ENCODE measurements at regions not wholly inside any gene's neighbourhood (a gene's known extent, or its start where the extent isn't known, plus 50 kb on each side); places are given as distances from the start of the nearest gene placed in this dataset.

DNA sequence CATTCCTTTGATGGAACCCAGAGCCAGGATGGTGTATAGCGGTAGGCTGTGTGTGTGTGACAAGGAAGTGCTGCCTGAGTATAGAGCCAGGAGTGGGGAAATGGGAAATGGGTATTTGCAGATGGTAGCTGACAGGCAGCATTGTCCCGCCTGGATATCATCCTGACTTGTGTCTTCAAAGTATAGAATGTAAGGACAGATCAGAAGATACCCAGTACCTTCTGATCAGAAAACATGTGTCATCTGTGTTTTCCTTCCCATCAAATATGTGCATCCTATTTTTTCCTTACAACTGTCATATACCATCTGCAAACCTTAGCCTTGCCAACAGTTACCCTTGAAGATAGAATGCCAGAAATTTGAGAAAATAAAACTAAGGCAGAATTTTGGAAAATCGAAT, 146.2 kb upstream of the CBLB start:
- TF ChIP-seq, protein P1, sequence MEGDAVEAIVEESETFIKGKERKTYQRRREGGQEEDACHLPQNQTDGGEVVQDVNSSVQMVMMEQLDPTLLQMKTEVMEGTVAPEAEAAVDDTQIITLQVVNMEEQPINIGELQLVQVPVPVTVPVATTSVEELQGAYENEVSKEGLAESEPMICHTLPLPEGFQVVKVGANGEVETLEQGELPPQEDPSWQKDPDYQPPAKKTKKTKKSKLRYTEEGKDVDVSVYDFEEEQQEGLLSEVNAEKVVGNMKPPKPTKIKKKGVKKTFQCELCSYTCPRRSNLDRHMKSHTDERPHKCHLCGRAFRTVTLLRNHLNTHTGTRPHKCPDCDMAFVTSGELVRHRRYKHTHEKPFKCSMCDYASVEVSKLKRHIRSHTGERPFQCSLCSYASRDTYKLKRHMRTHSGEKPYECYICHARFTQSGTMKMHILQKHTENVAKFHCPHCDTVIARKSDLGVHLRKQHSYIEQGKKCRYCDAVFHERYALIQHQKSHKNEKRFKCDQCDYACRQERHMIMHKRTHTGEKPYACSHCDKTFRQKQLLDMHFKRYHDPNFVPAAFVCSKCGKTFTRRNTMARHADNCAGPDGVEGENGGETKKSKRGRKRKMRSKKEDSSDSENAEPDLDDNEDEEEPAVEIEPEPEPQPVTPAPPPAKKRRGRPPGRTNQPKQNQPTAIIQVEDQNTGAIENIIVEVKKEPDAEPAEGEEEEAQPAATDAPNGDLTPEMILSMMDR (IDR thresholded peaks at IDR 0.05) = no peak

DNA sequence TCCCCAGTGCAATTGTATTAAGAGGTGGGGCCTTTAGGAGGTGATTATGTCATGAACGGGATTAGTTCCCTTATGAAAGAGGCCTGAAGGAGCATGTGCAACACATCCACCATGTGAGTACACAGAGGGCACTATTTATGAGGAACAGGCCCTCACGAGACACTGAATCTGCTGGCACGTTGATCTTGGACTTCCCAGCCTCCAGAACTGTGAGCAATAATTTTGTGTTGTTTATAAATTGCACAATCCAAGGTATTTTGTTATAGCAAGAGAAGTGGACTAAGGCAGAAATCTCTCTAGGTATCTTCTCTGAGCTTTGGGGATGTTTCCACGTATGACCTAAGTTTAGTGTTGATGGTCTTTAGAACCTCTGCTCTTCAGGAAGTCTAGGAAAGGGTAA, 149.3 kb upstream of the CBLB start:
- Histone ChIP-seq H3K27me3 (ENCODE audit: control insufficient read depth, insufficient read depth, low read length) (no peaks in the 10 kb centered on the region), H2AFZ (no peak overlapping the region), H3K4me3 (ENCODE audit: low read depth, low read length) (no peak overlapping the region), H3K9ac (no peak overlapping the region), H3K27ac (no peak overlapping the region), H3K4me1 (no peaks in the 10 kb centered on the region), H3K4me2 (ENCODE audit: low read length) (no peak overlapping the region), H3K9me3 (ENCODE audit: control insufficient read depth, low read length) (no peaks in the 10 kb centered on the region), H3K36me3 (ENCODE audit: control insufficient read depth, insufficient read depth, low read length) (no peaks in the 10 kb centered on the region), H3K79me2 (no peaks in the 10 kb centered on the region)
- TF ChIP-seq, protein P1 (IDR thresholded peaks at IDR 0.05) = no peak

More for the DNA sequence above, 146.2 kb upstream of the CBLB start:
- H3K36me3 ChIP-seq (ENCODE audit: control insufficient read depth, insufficient read depth, low read length) = no peaks in the 10 kb centered on the region
- no peak overlapping the region for H3K4me3 ChIP-seq (ENCODE audit: low read depth, low read length)
- H3K9ac ChIP-seq = no peak overlapping the region
- H3K27me3 ChIP-seq (ENCODE audit: control insufficient read depth, insufficient read depth, low read length) = no peaks in the 10 kb centered on the region
- no peak overlapping the region for H3K4me2 ChIP-seq (ENCODE audit: low read length)
- H3K27ac ChIP-seq = no peak overlapping the region
- H3K4me1 ChIP-seq = no peaks in the 10 kb centered on the region
- H2AFZ ChIP-seq = no peak overlapping the region
- H3K9me3 ChIP-seq (ENCODE audit: control insufficient read depth, low read length) = no peaks in the 10 kb centered on the region
- H3K79me2 ChIP-seq = no peaks in the 10 kb centered on the region

DNA sequence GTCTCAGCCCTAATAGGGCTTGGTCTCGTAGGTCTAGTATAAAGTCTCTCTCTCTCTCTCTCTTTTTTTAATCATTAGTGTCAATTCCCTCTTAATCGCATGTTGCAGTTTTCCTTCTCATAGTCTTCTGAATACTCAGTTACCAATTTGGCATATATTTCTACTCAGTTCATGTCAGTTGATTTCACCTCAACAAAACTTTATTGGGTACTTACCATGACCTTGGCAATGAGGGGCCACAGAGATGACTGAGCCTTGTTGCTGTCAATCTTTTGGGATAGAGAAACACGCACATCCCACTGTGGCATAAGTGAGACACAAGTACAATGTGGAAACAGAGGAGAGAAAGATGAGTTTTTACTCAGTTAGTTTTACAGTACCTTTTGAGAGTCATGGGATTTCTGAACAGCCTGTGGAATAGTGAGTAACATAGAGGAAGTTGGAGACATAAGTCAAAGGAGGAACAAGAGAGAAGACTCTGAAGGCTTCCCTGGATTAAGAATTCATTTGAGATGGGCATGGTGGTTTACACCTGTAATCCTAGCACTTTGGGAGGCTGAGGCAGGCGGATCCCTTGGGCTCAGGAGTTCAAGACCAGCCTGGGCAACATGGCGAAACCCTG, 150.2 kb upstream of the CBLB start:
- no peak overlapping the region for H3K27ac ChIP-seq
- no peaks in the 10 kb centered on the region for H3K9me3 ChIP-seq (ENCODE audit: control insufficient read depth, low read length)
- no peaks in the 10 kb centered on the region for H3K36me3 ChIP-seq (ENCODE audit: control insufficient read depth, insufficient read depth, low read length)
- no peak overlapping the region for H3K9ac ChIP-seq
- no peak overlapping the region for H2AFZ ChIP-seq
- H3K4me1 ChIP-seq = no peaks in the 10 kb centered on the region
- TF ChIP-seq, protein P1 (IDR thresholded peaks at IDR 0.05) = no peak
- H3K4me3 ChIP-seq (ENCODE audit: low read depth, low read length) = no peak overlapping the region
- H3K79me2 ChIP-seq = no peaks in the 10 kb centered on the region
- H3K27me3 ChIP-seq (ENCODE audit: control insufficient read depth, insufficient read depth, low read length) = no peaks in the 10 kb centered on the region
- H3K4me2 ChIP-seq (ENCODE audit: low read length) = no peak overlapping the region

DNA sequence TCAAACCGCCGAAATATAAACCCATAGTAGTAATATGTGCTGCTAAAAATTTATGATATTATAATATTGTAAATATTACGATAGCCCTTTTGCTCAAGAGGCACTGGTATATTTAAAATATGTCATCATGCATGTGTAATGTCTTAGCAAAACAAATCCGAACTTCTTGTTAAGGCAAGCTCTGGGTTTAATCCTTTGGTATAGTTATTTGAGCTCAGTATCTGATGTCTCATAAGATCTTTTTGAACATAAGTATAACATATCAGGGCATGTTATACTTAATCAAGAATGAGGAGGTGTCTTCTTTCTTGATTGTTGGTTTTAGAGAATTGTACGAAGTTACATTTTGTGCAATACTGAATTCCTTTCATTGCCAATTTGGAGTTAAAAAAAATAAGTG, 154.1 kb upstream of the CBLB start:
- TF ChIP-seq, protein P1 (IDR thresholded peaks at IDR 0.05) = no peak
- Histone ChIP-seq H3K79me2 (no peaks in the 10 kb centered on the region), H2AFZ (no peak overlapping the region), H3K36me3 (ENCODE audit: control insufficient read depth, insufficient read depth, low read length) (no peaks in the 10 kb centered on the region), H3K27ac (no peak overlapping the region), H3K27me3 (ENCODE audit: control insufficient read depth, insufficient read depth, low read length) (no peaks in the 10 kb centered on the region), H3K4me2 (ENCODE audit: low read length) (no peak overlapping the region), H3K9me3 (ENCODE audit: control insufficient read depth, low read length) (no peaks in the 10 kb centered on the region), H3K9ac (no peak overlapping the region), H3K4me1 (no peaks in the 10 kb centered on the region), H3K4me3 (ENCODE audit: low read depth, low read length) (no peak overlapping the region)

DNA sequence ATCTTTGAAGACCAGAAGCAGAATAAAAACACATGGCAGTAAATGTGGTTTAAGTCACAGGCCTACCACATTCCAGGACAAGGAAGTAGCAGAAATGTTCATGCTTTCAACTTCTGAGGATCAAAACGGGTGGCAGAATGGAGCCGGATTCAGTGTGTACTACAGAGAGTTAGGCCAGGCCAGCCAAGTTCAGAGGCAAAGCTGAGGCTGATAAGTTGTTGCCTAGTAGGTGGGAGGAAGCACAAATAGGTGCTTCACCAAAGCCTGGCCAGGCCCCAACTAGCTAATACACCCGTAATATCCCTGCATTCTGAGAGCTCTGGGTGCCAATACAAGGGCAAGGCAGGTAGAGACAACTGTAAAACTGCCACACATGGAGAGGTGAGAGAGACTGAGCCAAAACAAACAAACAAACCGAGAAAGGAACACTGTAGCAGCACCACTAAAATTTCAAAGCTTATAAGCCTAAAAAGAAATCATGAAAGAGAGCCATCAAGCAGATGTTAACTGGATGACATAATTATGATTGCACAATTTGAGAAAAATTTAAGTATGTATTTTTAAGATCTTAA, 156.4 kb upstream of the CBLB start:
- no peak overlapping the region for H3K9ac ChIP-seq
- H3K27ac ChIP-seq = no peak overlapping the region

More for the DNA sequence above, 156.4 kb upstream of the CBLB start:
- H3K27me3 ChIP-seq (ENCODE audit: control insufficient read depth, insufficient read depth, low read length) = no peaks in the 10 kb centered on the region
- no peak overlapping the region for H3K4me2 ChIP-seq (ENCODE audit: low read length)
- TF ChIP-seq, protein P1 (IDR thresholded peaks at IDR 0.05) = no peak
- no peaks in the 10 kb centered on the region for H3K36me3 ChIP-seq (ENCODE audit: control insufficient read depth, insufficient read depth, low read length)
- peak overlapping the region; percentile 5 for H2AFZ ChIP-seq
- no peak overlapping the region for H3K4me3 ChIP-seq (ENCODE audit: low read depth, low read length)
- H3K4me1 ChIP-seq = no peaks in the 10 kb centered on the region
- H3K79me2 ChIP-seq = no peaks in the 10 kb centered on the region
- no peaks in the 10 kb centered on the region for H3K9me3 ChIP-seq (ENCODE audit: control insufficient read depth, low read length)

Measured in parathyroid adenoma (tissue), 2 donors.